ENCODE measurements at regions not wholly inside any gene's neighbourhood (a gene's known extent, or its start where the extent isn't known, plus 50 kb on each side); places are given as distances from the start of the nearest gene placed in this dataset.

DNA sequence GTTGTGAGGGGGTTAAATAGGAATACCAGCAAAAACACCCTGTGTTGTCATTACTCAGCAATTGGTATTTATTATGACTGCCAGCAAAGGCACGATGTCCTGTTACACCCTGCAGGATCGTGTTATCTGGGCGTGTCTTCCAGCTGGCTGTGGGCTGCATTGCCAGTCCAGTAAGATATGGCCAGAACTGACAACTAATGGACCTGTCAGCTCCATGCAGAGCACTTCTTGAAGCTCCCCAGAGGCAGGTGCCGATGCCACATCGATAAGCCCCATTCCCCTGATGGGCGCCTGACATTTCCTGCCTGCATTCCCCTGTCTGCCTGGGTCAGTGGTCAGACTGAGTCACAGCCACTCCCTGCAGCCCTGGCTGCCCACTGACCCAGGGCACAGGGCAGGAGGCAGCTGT lies 79.7 kb upstream of the RASGRF1 start:
- Histone ChIP-seq H3K9me3 (ENCODE audit: control insufficient read depth, insufficient read depth, low read depth, low read length) (no peaks in the 10 kb centered on the region), H4K20me1 (ENCODE audit: control insufficient read depth, extremely low read depth, insufficient read depth, low read length) (no peaks in the 10 kb centered on the region), H3K27ac (ENCODE audit: insufficient read depth, low read length) (no peak overlapping the region), H3K4me1 (ENCODE audit: control insufficient read depth, extremely low read depth, insufficient read depth, low read length) (no peaks in the 10 kb centered on the region), H3K79me2 (ENCODE audit: control insufficient read depth, insufficient read depth, low read length) (no peaks in the 10 kb centered on the region), H3K36me3 (ENCODE audit: control insufficient read depth, insufficient read depth, low read length) (no peaks in the 10 kb centered on the region), H3K9ac (ENCODE audit: insufficient read depth, low read length) (no peak overlapping the region), H2AFZ (ENCODE audit: low read length) (no peak overlapping the region), H3K27me3 (ENCODE audit: control insufficient read depth, insufficient read depth, low read length) (no peaks in the 10 kb centered on the region), H3K4me3 (replicated peaks in 1 of 4; ENCODE audit: control extremely low read depth in 1 of 4, insufficient read depth in 1 of 4, low read depth in 3 of 4, low read length in 4 of 4) (no peak overlapping the region), H3K4me2 (ENCODE audit: extremely low read depth, insufficient read depth, low read length) (no peak overlapping the region)
- DNase-seq (ENCODE audit: low read depth in 2 of 2) = peak in 1 of 2 donors; percentile 29
- TF ChIP-seq, protein P1, sequence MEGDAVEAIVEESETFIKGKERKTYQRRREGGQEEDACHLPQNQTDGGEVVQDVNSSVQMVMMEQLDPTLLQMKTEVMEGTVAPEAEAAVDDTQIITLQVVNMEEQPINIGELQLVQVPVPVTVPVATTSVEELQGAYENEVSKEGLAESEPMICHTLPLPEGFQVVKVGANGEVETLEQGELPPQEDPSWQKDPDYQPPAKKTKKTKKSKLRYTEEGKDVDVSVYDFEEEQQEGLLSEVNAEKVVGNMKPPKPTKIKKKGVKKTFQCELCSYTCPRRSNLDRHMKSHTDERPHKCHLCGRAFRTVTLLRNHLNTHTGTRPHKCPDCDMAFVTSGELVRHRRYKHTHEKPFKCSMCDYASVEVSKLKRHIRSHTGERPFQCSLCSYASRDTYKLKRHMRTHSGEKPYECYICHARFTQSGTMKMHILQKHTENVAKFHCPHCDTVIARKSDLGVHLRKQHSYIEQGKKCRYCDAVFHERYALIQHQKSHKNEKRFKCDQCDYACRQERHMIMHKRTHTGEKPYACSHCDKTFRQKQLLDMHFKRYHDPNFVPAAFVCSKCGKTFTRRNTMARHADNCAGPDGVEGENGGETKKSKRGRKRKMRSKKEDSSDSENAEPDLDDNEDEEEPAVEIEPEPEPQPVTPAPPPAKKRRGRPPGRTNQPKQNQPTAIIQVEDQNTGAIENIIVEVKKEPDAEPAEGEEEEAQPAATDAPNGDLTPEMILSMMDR (conservative IDR thresholded peaks at IDR 0.05 in 1 of 2, IDR thresholded peaks at IDR 0.05 in 1 of 2; ENCODE audit: low read depth in 1 of 2, low read length in 2 of 2) = no peak
- no peak for TF ChIP-seq EZH2 (IDR thresholded peaks at IDR 0.05; ENCODE audit: low read length, missing control alignments)

DNA sequence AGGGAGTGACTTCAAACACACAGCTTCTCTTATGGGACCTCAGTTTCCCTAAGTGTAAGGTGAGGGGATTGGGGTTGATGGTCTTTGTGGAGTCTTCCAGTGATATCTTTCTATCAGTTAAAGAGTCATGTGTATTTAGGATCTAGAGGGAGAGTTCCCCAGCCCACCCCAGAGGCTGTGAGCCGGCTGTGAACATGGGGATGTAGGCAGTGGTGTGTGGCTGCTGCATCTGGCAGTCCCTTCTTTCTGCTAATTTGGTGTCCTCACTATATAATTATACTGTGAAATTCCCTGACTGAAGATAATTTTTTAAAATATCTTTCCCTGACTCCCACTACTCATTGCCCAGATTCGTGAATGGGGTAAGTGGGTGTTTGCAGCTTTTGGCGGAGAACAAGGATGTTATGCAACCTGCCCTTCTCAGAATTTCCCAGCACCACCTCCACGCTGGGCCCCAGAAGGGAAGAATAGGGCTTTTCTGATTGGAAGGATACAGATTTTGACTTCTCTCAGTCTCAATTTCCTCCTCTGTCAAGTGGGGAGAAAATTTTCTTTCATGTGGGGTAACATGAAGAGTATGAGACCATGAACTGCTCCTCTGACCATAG lies 79.0 kb upstream of the RASGRF1 start:
- no peak overlapping the region for H3K4me3 ChIP-seq (replicated peaks in 1 of 4; ENCODE audit: control extremely low read depth in 1 of 4, insufficient read depth in 1 of 4, low read depth in 3 of 4, low read length in 4 of 4)
- H3K79me2 ChIP-seq (ENCODE audit: control insufficient read depth, insufficient read depth, low read length) = no peaks in the 10 kb centered on the region
- DNase-seq (ENCODE audit: low read depth in 2 of 2) = no peak
- H2AFZ ChIP-seq (ENCODE audit: low read length) = no peak overlapping the region
- no peaks in the 10 kb centered on the region for H3K36me3 ChIP-seq (ENCODE audit: control insufficient read depth, insufficient read depth, low read length)
- H3K27me3 ChIP-seq (ENCODE audit: control insufficient read depth, insufficient read depth, low read length) = no peaks in the 10 kb centered on the region
- H3K4me1 ChIP-seq (ENCODE audit: control insufficient read depth, extremely low read depth, insufficient read depth, low read length) = no peaks in the 10 kb centered on the region
- H3K27ac ChIP-seq (ENCODE audit: insufficient read depth, low read length) = no peak overlapping the region
- no peak overlapping the region for H3K4me2 ChIP-seq (ENCODE audit: extremely low read depth, insufficient read depth, low read length)
- no peaks in the 10 kb centered on the region for H4K20me1 ChIP-seq (ENCODE audit: control insufficient read depth, extremely low read depth, insufficient read depth, low read length)
- H3K9me3 ChIP-seq (ENCODE audit: control insufficient read depth, insufficient read depth, low read depth, low read length) = no peaks in the 10 kb centered on the region
- no peak overlapping the region for H3K9ac ChIP-seq (ENCODE audit: insufficient read depth, low read length)
- TF ChIP-seq, protein P1 (conservative IDR thresholded peaks at IDR 0.05 in 1 of 2, IDR thresholded peaks at IDR 0.05 in 1 of 2; ENCODE audit: low read depth in 1 of 2, low read length in 2 of 2) = no peak
- no peak for TF ChIP-seq EZH2 (IDR thresholded peaks at IDR 0.05; ENCODE audit: low read length, missing control alignments)

DNA sequence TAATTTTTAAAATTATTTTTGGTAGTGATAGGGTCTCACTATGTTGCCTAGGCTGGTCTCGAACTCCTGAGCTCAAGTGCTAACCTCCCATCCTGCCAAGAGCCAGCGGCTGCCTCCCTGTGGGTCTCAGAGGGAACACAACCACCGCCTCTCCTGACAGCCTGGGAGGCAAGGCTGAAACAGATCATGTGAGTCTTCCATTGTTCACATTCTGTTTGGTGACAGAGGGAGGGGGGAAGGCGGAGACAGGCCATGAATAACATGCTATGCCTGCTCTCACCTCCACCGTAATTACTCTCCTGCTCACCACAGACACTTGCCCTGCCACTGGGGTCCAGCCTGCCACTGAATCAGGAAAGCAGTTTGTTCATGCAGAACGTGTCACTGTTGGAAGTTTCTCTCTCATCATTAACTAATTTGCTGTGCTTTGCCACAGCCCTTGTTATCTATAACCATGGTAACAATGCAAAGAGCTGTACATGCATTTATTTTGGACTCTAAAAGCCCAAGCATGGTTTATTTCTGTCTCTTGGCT lies 78.4 kb upstream of the RASGRF1 start:
- peak in 1 of 2 donors; percentile 3 for DNase-seq (ENCODE audit: low read depth in 2 of 2)
- Histone ChIP-seq H4K20me1 (ENCODE audit: control insufficient read depth, extremely low read depth, insufficient read depth, low read length) (no peaks in the 10 kb centered on the region), H3K27me3 (ENCODE audit: control insufficient read depth, insufficient read depth, low read length) (no peaks in the 10 kb centered on the region), H3K4me3 (replicated peaks in 1 of 4; ENCODE audit: control extremely low read depth in 1 of 4, insufficient read depth in 1 of 4, low read depth in 3 of 4, low read length in 4 of 4) (no peak overlapping the region), H3K4me1 (ENCODE audit: control insufficient read depth, extremely low read depth, insufficient read depth, low read length) (no peaks in the 10 kb centered on the region), H3K9me3 (ENCODE audit: control insufficient read depth, insufficient read depth, low read depth, low read length) (no peaks in the 10 kb centered on the region), H3K79me2 (ENCODE audit: control insufficient read depth, insufficient read depth, low read length) (no peaks in the 10 kb centered on the region), H3K9ac (ENCODE audit: insufficient read depth, low read length) (no peak overlapping the region), H3K36me3 (ENCODE audit: control insufficient read depth, insufficient read depth, low read length) (no peaks in the 10 kb centered on the region), H2AFZ (ENCODE audit: low read length) (no peak overlapping the region), H3K27ac (ENCODE audit: insufficient read depth, low read length) (no peak overlapping the region), H3K4me2 (ENCODE audit: extremely low read depth, insufficient read depth, low read length) (no peak overlapping the region)
- TF ChIP-seq EZH2 (IDR thresholded peaks at IDR 0.05; ENCODE audit: low read length, missing control alignments) = no peak
- TF ChIP-seq, protein P1 (conservative IDR thresholded peaks at IDR 0.05 in 1 of 2, IDR thresholded peaks at IDR 0.05 in 1 of 2; ENCODE audit: low read depth in 1 of 2, low read length in 2 of 2) = no peak
